Epithelial cell of proximal tubule (primary cell): ENCODE measurements at regions not wholly inside any gene's neighbourhood (a gene's known extent, or its start where the extent isn't known, plus 50 kb on each side); places are given as distances from the start of the nearest gene placed in this dataset.

Source experiments
- DNase-seq: peaks from one replicate; pipeline ENCODE4 v3.0.0-alpha.2; 2011; ENCODE audit warnings: low read depth
- H3K4me3 ChIP-seq: 2 replicates; pipeline ENCODE4 v1.5.1; 2011; ENCODE audit warnings: low read depth, mild to moderate bottlenecking, low read length
- CTCF ChIP-seq: conservative IDR thresholded peaks from 2 replicates; pipeline ENCODE4 v1.5.1; 2012; ENCODE audit warnings: low read depth, mild to moderate bottlenecking, low read length

- no peak overlapping the region for H3K4me3 ChIP-seq
- no peak for TF ChIP-seq CTCF
- DNase-seq: no peak
Measured at GRCh38 chr9:89969156-89969675, 364.4 kb downstream of the GADD45G start.

- no peak overlapping the region for H3K4me3 ChIP-seq
- no peak for TF ChIP-seq CTCF
- DNase-seq: no peak
Measured at GRCh38 chr9:89969881-89970639, 365.2 kb downstream of the GADD45G start.

GRCh38 chr9:89970701-89971100 lies 365.9 kb downstream of the GADD45G start:
- no peak for DNase-seq
- H3K4me3 ChIP-seq: no peak overlapping the region

GRCh38 chr9:89972535-89972934 lies 367.7 kb downstream of the GADD45G start:
- TF ChIP-seq CTCF: no peak
- no peak overlapping the region for H3K4me3 ChIP-seq
- DNase-seq: no peak

More at GRCh38 chr9:89970701-89971100, 365.9 kb downstream of the GADD45G start:
- TF ChIP-seq CTCF: no peak

GRCh38 chr9:89974582-89974981 lies 369.8 kb downstream of the GADD45G start:
- no peak overlapping the region for H3K4me3 ChIP-seq
- no peak for DNase-seq
- no peak for TF ChIP-seq CTCF

- no peak for TF ChIP-seq CTCF
- no peak overlapping the region for H3K4me3 ChIP-seq
- no peak for DNase-seq
Measured at GRCh38 chr9:89975024-89975423, 370.2 kb downstream of the GADD45G start.

GRCh38 chr9:89975630-89976029 lies 370.8 kb downstream of the GADD45G start:
- no peak overlapping the region for H3K4me3 ChIP-seq
- DNase-seq: no peak
- TF ChIP-seq CTCF: no peak
